GM12891 (cell line): ENCODE measurements at regions not wholly inside any gene's neighbourhood (a gene's known extent, or its start where the extent isn't known, plus 50 kb on each side); places are given as distances from the start of the nearest gene placed in this dataset.

Experiments
- DNase-seq: peaks from one replicate; pipeline ENCODE4 v3.0.0; 2011; ENCODE audit warnings: low spot score; ENCODE audit not compliant: insufficient read length
- FAIRE-seq: peaks from 2 replicates; lab custom pipeline; 2011; peaks lifted over from hg19 to GRCh38; lab: Jason Lieb, UNC
- PAX5 ChIP-seq: IDR thresholded peaks from 2 replicates; pipeline ENCODE4 v1.6.1; 2011; ENCODE audit warnings: low read length, moderate library complexity, mild to moderate bottlenecking; ENCODE audit not compliant: insufficient read depth, severe bottlenecking
- POLR2A ChIP-seq: IDR thresholded peaks from 2 replicates; pipeline ENCODE4 v1.6.1; 2011; ENCODE audit warnings: low read depth, low read length, control low read depth
- POLR2AphosphoS5 ChIP-seq: IDR thresholded peaks from 2 replicates; pipeline ENCODE4 v1.6.1; 2011; ENCODE audit warnings: low read depth, low read length, control low read depth
- POU2F2 ChIP-seq: IDR thresholded peaks from 2 replicates; pipeline ENCODE4 v1.6.1; 2011; ENCODE audit warnings: low read depth, mild to moderate bottlenecking, control low read depth, low read length, moderate library complexity
- SPI1 ChIP-seq: IDR thresholded peaks from 2 replicates; pipeline ENCODE4 v1.6.1; 2011; ENCODE audit warnings: low read depth, low read length, control low read depth
- TAF1 ChIP-seq: IDR thresholded peaks from 2 replicates; pipeline ENCODE4 v1.6.1; 2011; ENCODE audit warnings: low read depth, low read length, control low read depth

DNA sequence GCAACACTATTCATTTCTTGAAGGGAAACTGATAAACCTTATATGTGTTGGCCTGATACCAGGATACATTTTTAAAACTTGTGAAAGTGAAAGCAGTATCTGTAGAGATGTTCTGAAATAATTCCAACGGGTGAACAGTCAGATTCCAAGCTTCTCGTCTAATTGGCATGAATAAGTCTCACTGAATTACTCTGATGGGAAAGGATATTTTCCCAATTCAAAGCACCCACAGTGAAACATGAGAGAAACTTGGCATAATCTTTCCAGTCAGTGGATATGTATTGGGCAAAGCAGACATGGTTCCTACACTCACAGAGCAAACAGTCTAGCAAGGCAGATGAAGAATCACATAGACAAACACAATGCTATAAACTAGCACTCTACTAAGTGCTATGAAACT, 413.1 kb downstream of the MED13L start:
- FAIRE-seq (no peak), DNase-seq (no peak)
- TF ChIP-seq SPI1 (no peak), POU2F2 (no peak), TAF1 (no peak), PAX5 (no peak), POLR2A (no peak), POLR2AphosphoS5 (no peak)

DNA sequence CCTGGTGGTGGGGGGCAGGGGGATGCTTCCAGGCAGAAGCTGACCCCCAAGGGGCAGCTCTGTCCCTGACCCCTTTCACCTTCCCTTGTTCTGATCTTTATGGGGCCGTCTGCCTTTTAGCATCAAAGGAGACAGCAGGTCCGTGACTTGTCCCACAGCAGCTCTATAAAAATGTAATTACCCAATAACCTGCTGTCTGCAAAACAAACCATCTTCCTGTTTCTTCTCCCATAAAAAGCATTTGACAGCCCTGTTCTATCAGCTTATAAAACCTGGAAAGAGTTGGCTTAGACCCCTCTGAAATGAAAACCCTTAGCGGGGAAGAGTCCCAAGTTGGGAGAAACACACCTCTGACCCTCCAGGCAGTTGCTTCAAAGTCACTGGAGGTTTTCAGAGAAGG, 416.9 kb downstream of the MED13L start:
- TF ChIP-seq POU2F2 (no peak), POLR2AphosphoS5 (no peak), SPI1 (no peak)
- FAIRE-seq (no peak), DNase-seq (no peak)

DNA sequence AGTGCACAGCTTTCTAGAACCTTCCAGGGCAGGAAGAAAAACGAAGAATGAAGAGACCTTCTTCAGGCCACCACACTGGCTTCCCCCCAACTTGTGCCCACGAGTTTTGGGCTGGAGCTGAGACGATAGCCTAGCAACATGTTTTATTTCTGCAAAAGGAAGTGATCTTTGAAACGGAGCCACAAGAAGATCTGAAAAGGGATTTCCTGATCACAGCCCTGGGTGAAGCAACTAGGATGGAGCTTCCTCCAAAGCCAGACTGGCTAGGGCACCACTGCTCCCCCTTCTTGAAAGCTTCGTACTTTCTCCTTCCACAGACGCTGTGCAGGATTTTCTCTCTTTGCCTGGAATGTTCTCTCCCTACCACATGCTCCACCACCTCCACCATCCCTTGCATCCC, 418.3 kb downstream of the MED13L start:
- no peak for DNase-seq
- TF ChIP-seq POLR2A = no peak
- no peak for FAIRE-seq

DNA sequence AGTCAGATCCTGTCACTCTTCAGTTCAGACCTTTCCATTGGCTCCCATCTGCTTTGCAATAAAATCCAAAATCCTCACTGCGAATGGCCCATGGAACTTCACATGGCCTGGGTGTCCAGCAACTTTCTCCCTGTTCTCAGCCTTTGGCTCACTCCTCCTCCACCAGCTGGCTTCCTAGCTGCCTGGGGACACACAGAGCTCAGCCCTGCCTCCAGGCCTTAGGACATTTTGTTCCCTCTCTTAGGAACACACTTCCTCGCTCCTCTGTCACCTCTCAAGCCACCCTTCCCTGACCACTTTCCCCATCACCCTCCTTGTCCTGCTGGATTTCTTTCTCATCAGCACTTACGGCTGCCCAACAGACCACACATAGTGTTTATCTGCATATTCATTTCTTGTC, 419.6 kb downstream of the MED13L start:
- DNase-seq (no peak), FAIRE-seq (no peak)
- TF ChIP-seq POLR2AphosphoS5 = no peak
- TF ChIP-seq TAF1 = no peak
- TF ChIP-seq POU2F2 = no peak
- TF ChIP-seq PAX5 = no peak
- no peak for TF ChIP-seq POLR2A
- no peak for TF ChIP-seq SPI1

GRCh38 chr12:115857160-115857920, 420.2 kb downstream of the MED13L start:
- TF ChIP-seq SPI1 (no peak), TAF1 (no peak), POLR2A (no peak), POU2F2 (no peak), PAX5 (no peak), POLR2AphosphoS5 (no peak)
- no peak for DNase-seq
- no peak for FAIRE-seq

- DNase-seq (no peak), FAIRE-seq (no peak)
- TF ChIP-seq POLR2A (no peak), PAX5 (no peak), POLR2AphosphoS5 (no peak), SPI1 (no peak), POU2F2 (no peak), TAF1 (no peak)
These were observed 425.4 kb downstream of the MED13L start for GRCh38 chr12:115852054-115852453.

DNA sequence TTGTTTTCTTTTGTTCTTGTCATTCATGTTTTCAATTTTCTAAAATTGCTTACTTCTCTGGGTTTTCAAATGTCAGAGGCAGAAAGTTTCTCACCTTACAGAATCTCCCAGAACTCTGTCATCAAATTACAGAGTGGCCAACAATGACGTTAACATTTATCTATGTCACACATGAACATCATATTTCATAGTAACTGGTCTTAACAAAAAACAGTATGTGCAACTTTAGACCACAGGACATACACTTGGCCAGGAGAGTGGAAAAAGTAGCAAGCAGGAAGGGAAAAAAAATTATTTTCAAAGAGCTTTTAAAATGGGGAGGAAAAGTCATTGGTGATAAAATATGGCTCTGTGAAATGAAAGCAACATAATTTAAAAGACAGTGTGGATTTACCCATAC, 426.5 kb downstream of the MED13L start:
- DNase-seq = no peak
- TF ChIP-seq PAX5 (no peak), TAF1 (no peak), POU2F2 (no peak), POLR2AphosphoS5 (no peak), SPI1 (no peak), POLR2A (no peak)
- no peak for FAIRE-seq

- TF ChIP-seq POU2F2 (no peak), SPI1 (no peak), POLR2A (no peak), TAF1 (no peak), PAX5 (no peak), POLR2AphosphoS5 (no peak)
- FAIRE-seq = no peak
- no peak for DNase-seq
These were observed 428.1 kb downstream of the MED13L start for GRCh38 chr12:115849262-115849943.

GRCh38 chr12:115847398-115847797, 430.1 kb downstream of the MED13L start:
- DNase-seq (no peak), FAIRE-seq (no peak)
- TF ChIP-seq POU2F2 (no peak), POLR2AphosphoS5 (no peak), TAF1 (no peak), PAX5 (no peak), SPI1 (no peak), POLR2A (no peak)

GRCh38 chr12:115846516-115846915, 431.0 kb downstream of the MED13L start:
- no peak for FAIRE-seq
- no peak for TF ChIP-seq POLR2A
- TF ChIP-seq POU2F2 = no peak
- TF ChIP-seq POLR2AphosphoS5 = no peak
- no peak for TF ChIP-seq PAX5
- no peak for TF ChIP-seq TAF1
- no peak for TF ChIP-seq SPI1
- DNase-seq = no peak
